H4 (cell line): ENCODE measurements at regions not wholly inside any gene's neighbourhood (a gene's known extent, or its start where the extent isn't known, plus 50 kb on each side); places are given as distances from the start of the nearest gene placed in this dataset.
"Not testable (repeated sequence)": the region's sequence is repeated elsewhere in the genome, so short reads cannot be mapped to it uniquely, and the experiment has no call there.

Experiments
- DNase-seq: peaks from one replicate; pipeline ENCODE4 v3.0.0-alpha.2; 2015; ENCODE audit warnings: low spot score

DNA sequence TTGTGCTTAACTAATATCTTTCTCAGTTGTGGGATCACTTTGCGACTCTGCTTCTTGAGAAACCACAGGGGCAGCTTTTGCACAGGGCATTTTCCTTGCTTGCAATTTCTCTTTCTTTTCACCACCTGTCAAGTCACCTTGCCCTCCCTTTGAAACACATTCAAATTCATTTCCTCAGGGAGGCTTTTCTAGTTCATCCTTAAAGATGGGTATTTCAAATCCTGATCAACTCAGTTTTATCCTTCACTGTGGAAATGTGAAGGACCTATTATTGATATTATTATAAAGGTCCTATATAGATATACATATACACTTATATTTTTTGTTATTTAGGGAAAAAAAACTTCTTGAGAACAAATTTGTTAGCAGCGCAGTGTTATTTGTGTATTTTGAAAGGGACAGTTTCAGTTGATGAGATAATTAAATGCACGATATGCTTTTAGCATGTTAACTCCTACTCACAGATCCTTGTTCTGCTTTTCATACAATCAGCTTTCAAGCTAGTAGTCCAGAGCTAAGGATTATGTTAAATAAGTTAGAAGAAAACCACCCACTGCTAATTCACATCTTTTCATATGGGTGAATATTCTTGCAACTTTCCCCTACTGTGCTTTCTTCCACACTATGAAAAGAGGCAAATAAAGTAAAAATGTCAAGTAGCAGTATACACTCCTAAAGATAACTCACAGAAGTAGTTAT, 501.4 kb upstream of the RGS6 start:
- DNase-seq: no peak

DNA sequence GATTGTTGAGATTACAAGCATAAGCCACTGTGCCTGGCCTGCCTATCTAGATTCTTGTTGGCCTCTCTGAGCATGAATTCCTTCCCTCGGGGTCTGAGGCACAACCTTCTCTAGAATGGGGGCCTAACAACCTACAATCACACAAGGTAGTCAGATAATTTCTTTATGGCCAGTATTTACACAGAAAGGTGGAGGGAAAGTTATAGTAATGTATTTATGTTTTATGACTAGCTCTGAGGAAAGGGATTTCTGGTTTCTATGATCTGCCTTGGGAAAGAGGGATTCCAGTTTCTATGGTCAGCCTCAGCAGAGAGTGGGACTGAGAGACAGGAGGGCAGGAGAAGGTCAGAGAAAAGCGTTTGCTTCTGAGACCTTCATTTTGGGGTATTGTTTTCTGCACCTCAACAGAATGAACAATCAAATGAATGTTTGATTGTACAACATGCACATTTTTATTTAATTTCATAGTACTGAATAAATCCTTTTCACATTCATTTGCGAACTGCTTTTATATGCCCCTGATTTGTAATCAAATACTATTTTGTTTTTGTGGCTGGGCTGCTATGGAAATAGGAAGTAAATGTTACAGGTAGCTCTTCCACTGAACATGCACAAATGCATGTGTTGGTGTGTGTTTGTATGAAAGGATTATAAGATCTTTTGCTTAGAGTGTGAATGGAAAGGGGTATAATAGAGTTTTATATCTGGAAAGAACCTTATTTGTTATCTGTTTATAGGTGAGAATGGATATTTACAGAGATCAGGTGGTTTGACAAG, 499.7 kb upstream of the RGS6 start:
- no peak for DNase-seq

GRCh38 chr14:71433303-71433702, 498.9 kb upstream of the RGS6 start:
- no peak for DNase-seq

GRCh38 chr14:71435641-71436040, 496.6 kb upstream of the RGS6 start:
- DNase-seq: not testable (repeated sequence)

GRCh38 chr14:71437870-71438269, 494.4 kb upstream of the RGS6 start:
- DNase-seq: no peak

DNA sequence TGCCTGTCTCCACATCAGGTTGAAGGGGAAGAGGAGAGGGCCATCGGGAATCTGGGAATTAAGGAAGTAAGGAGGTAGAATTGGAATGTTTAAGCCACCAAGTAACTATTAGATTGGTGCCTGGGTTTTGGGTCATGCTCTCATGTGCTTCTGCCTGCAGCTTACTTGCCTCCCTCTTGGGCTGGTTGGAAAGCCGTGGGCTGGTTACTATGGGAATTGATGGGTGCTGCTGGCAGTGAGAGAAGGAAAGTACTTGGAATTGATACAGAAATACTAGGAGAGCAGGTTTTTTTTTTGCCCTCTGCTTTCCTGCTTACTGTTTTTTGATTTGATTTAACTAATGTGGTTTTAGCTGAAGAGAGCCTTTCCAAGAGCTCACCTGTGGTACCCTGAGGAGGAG, 493.5 kb upstream of the RGS6 start:
- no peak for DNase-seq

DNA sequence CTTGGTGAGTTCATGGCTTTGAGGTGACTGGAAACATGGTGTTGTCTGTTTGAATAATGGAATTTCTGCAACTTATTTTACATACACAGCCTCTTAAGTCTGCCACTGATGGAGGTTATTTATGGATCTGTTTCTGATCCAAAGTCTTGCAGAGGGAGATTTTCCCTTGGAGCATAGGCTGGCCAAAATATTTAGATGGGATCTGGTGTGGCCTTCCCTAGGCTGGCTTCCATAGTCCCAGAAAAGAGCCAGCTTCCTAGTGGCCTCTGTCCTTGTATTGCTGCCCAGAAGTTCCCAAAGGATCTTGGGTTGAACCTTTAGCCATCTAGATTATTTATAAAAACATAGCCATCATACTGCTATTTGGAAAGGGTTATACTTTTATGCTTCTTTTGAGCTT, 491.1 kb upstream of the RGS6 start:
- no peak for DNase-seq

GRCh38 chr14:71444030-71444822, 488.0 kb upstream of the RGS6 start:
- no peak for DNase-seq

DNA sequence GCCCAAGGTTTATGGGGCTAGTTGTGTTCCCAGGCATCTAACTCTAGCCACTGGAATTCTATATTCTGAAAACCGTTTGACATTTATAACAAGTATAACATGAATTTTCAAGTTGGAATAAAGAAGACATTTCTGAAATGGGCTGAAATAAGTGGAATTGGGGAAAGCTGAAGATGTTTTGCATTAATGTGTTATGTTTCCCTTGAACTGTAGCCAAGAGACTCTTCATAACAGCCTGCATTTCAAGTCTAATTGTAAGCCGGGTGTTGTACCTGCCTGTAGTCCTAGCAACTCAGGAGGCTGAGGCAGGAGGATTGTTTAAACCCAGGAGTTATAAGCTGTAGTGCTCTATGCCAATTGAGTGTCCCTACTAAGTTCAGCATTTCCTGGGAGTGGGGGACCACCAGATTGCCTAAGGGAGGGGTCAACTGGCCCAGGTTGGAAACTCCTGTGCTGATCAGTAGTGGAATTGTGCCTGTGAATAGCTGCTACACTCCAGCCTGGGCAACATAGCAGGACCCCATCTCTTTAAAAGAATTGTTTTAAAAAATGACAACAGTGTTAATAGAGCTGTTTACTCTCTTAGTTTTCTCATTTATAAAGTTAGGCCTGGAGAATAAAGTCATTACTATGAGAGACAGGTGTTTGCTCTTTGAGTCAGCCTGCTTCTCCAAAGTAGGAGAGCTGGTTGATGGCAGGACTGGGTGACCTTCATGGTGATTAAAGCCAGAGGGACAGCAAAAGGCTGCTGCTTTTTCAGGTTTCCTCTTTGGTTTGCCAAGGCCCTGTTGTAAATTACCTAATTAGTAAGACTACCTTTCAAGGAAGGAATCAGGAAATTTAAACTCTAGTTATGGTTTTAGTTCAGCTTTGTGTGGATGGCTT, 483.6 kb upstream of the RGS6 start:
- no peak for DNase-seq

- DNase-seq: no peak
These were observed 482.7 kb upstream of the RGS6 start for GRCh38 chr14:71449316-71450055.

DNA sequence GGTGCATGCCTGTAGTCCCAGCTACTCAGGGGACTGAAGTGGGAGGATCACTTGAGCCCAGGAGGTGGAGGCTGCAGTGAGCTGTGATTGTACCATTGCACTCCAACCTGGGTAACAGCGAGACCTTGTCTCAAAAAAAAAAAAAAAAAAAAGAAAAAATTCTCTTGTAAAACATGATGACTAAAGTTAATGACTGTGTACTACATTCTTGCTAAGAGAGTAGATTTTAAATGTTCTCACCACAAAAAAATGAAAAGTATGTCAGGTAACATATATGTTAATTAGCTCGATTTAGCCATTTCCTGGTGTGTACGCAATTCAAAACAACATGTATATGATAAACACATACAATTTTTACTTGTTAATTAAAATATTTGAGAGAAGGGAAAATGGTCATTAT, 480.7 kb upstream of the RGS6 start:
- no peak for DNase-seq

DNA sequence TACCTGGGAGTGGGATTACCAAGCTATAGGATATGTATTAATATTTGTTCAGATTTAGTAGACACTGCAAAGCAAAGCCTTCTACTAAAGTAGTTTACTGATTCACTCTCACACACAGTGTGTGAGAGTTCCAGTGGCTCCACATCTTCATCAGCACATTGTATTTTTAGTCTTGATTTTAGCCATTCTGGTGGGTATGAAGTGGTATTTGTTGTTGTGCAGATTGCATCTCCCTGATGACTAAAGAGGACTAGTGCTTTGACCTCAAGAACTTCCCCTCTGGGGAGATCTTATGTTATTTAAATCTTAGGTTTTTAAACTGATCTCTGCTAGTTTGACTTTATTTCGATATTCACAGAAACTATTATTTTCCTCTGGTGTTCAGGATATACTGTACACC, 479.7 kb upstream of the RGS6 start:
- DNase-seq: no peak

DNA sequence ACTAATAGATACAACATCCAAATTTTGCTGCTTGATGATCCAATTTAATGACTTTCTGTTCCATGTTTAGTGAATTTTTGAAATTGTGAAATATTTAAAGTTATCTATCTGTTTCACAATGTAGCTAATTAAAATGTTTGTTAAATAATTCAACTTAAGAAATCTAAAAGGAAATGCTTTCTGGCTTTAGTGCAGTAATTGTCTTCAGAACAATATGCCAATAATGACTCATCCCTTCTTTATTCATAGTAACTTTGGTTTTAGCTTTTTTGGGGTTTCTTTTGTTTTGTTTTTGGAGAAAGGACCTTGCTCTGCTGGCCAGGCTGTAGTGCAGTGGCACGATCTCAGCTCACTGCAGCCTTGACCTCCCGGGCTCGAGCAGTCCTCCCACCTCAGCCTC, 479.2 kb upstream of the RGS6 start:
- DNase-seq: no peak

DNA sequence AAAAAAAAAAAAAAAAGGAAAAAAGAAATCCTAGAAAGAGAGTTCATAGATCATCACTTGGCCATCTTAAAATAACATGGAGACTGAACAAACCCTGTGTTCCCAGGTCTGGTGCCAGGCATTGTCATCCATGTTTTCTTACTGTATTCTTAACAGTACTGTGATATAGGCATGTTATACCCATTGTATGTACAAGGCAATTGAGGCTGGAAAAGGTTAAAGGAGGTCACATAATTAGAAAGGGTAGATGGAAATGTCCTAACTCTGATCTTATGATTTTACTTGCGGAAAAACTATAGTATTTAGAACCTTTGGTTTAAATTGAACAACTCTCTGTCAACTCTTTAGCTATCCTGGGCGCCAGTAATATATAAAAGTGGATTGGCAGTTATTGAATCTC, 478.2 kb upstream of the RGS6 start:
- no peak for DNase-seq

GRCh38 chr14:71454513-71455332, 477.5 kb upstream of the RGS6 start:
- no peak for DNase-seq

- no peak for DNase-seq
These were observed 472.1 kb upstream of the RGS6 start for GRCh38 chr14:71460091-71460490.

DNA sequence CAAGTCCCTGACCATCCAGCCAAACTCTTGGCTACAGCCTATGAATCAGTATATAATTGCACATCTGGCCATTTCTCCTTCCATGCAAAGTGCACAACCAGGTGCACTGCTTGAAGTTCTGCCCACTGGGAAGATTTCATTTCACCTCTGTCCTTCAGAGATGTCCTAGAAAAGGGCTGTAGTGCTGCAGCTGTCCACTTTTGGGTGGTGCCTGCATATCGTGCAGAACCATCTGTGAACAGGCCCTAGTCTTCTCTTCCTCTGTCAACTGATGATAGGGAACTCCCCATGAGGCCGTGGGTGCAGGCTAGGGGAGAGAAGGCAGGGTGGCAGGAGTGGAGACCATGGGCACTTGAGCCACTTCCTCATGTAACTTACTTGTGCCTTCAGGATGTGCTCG, 470.6 kb upstream of the RGS6 start:
- not testable (repeated sequence) for DNase-seq

DNA sequence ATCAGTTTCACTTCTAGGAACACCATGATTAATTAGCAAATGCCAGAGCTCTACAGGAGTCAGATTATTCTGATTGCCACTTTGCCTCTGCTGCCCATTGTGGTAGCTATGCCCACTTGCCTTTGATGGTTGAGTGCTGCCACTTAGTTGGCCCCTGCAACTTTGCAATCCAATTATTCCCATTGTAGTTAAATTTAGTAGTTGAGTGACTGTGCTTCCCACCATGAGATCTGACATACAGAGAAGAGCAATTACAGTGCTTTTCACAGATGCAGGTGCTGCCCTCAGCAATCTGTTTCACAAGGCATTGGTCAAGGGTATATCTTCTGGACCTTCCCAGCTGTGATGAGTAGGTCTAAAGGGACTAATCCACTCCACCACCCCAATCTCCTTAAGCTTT, 468.4 kb upstream of the RGS6 start:
- DNase-seq: no peak

GRCh38 chr14:71464840-71465239, 467.4 kb upstream of the RGS6 start:
- no peak for DNase-seq

DNA sequence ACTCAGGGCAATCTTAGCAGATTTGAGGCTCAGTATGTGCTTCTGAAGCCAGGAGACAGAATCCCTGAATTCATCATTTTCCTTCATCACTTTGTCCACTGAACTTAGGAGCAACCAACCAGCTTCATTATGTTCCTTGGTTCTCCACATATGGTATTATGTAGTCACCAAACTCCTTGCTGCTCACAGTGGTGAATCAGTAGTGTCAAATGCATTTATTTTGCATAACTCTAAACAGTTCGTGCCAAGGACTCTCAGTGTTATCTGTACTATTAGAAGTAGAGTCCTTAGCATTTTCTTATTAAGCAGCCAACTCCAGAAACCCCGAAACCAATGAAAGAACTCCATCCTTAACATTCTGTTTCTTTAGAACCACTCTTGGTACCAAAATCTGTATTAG, 466.9 kb upstream of the RGS6 start:
- DNase-seq: no peak
